PFSK-1 (cell line): ENCODE measurements at regions not wholly inside any gene's neighbourhood (a gene's known extent, or its start where the extent isn't known, plus 50 kb on each side); places are given as distances from the start of the nearest gene placed in this dataset.

Source experiments
- POLR2AphosphoS5 ChIP-seq: IDR thresholded peaks from 2 replicates; pipeline ENCODE4 v1.6.1; 2012; ENCODE audit warnings: low read depth, mild to moderate bottlenecking, control low read depth, low read length, moderate library complexity
- SIN3A ChIP-seq: IDR thresholded peaks from 2 replicates; pipeline ENCODE4 v1.6.1; 2012; ENCODE audit warnings: mild to moderate bottlenecking, low read length, moderate library complexity, borderline replicate concordance; ENCODE audit not compliant: insufficient read depth
- TAF1 ChIP-seq: IDR thresholded peaks from 2 replicates; pipeline ENCODE4 v1.6.1; 2012; ENCODE audit warnings: low read length, control low read depth, borderline replicate concordance; ENCODE audit not compliant: insufficient read depth
- TF ChIP-seq, protein P1 (sequence below), 2 experiments: IDR thresholded peaks; 2 replicates each; pipeline versions ENCODE4 v1.6.1 to v1.8.0; 2011 to 2012; ENCODE audit warnings: low read depth in 2 of 2, low read length in 2 of 2, control low read depth in 1 of 2, inconsistent platforms in 1 of 2, mild to moderate bottlenecking in 1 of 2, moderate library complexity in 1 of 2; ENCODE audit not compliant: insufficient read depth in 1 of 2

DNA sequence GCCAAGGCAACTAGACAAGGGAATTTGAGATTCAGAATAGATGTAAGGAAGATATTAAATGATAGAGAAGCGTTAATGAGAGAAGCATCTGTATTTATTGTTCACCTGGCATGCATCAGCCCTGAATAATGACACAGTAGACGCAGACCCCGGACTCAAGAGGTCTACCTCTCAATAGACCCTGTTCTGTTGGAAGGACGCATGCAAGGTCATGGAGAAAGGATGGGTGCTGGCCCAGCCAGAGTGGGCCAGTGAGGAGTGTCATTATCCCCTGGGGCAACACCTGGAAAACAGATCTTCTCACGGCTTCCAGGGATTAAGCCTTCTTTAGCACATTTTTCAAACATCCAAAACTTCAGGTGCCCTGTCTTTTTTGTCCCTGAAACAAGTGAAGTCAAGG is 461.0 kb downstream of the EIPR1 start:
- no peak for TF ChIP-seq POLR2AphosphoS5
- no peak for TF ChIP-seq TAF1
- TF ChIP-seq, protein P1, sequence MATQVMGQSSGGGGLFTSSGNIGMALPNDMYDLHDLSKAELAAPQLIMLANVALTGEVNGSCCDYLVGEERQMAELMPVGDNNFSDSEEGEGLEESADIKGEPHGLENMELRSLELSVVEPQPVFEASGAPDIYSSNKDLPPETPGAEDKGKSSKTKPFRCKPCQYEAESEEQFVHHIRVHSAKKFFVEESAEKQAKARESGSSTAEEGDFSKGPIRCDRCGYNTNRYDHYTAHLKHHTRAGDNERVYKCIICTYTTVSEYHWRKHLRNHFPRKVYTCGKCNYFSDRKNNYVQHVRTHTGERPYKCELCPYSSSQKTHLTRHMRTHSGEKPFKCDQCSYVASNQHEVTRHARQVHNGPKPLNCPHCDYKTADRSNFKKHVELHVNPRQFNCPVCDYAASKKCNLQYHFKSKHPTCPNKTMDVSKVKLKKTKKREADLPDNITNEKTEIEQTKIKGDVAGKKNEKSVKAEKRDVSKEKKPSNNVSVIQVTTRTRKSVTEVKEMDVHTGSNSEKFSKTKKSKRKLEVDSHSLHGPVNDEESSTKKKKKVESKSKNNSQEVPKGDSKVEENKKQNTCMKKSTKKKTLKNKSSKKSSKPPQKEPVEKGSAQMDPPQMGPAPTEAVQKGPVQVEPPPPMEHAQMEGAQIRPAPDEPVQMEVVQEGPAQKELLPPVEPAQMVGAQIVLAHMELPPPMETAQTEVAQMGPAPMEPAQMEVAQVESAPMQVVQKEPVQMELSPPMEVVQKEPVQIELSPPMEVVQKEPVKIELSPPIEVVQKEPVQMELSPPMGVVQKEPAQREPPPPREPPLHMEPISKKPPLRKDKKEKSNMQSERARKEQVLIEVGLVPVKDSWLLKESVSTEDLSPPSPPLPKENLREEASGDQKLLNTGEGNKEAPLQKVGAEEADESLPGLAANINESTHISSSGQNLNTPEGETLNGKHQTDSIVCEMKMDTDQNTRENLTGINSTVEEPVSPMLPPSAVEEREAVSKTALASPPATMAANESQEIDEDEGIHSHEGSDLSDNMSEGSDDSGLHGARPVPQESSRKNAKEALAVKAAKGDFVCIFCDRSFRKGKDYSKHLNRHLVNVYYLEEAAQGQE (IDR thresholded peaks at IDR 0.05; ENCODE audit: insufficient read depth in 1 of 2, low read depth in 2 of 2, low read length in 2 of 2) = no peak
- TF ChIP-seq SIN3A = no peak
